Coronary artery (tissue), 2 donors: ENCODE measurements at regions not wholly inside any gene's neighbourhood (a gene's known extent, or its start where the extent isn't known, plus 50 kb on each side); places are given as distances from the start of the nearest gene placed in this dataset.

Source experiments
- DNase-seq: peaks from one replicate; pipeline ENCODE4 v3.0.0-alpha.2; 2017; ENCODE audit warnings: low spot score
- H3K27ac ChIP-seq, 2 donors: fragments of 200-600 bp; sonication (generic); one replicate each; pipeline ENCODE4 v1.5.1; 2016 to 2019
- H3K4me3 ChIP-seq: fragments of 200-600 bp; sonication (generic); 2 replicates; pipeline ENCODE4 v1.5.1; 2016; ENCODE audit warnings: mild to moderate bottlenecking, moderate library complexity
- TF ChIP-seq, protein P1 (sequence below): fragments of 200-600 bp; sonication (generic); IDR thresholded peaks from one replicate; pipeline ENCODE4 v1.5.1; 2019; ENCODE audit warnings: antibody characterized with exemption

DNA sequence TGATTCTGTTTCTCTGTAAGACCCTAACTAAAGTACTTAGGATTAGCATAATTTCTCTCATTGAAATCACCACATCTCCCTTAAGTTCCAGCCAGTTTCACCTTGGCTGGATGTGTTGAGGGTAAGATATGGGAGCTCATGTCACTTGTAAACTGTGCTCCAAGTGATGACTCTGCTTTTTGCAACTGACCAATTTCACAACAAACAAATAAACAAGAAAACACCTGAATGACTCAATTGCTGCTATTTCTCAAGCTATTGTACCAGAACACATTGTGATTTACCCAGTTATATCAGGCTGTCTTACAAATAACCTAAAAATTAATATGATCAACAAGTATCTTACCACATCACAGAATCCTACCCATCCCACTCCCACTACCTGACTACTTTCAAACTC lies 379.1 kb upstream of the KIF2A start:
- no peak overlapping the region for H3K27ac ChIP-seq
- TF ChIP-seq, protein P1, sequence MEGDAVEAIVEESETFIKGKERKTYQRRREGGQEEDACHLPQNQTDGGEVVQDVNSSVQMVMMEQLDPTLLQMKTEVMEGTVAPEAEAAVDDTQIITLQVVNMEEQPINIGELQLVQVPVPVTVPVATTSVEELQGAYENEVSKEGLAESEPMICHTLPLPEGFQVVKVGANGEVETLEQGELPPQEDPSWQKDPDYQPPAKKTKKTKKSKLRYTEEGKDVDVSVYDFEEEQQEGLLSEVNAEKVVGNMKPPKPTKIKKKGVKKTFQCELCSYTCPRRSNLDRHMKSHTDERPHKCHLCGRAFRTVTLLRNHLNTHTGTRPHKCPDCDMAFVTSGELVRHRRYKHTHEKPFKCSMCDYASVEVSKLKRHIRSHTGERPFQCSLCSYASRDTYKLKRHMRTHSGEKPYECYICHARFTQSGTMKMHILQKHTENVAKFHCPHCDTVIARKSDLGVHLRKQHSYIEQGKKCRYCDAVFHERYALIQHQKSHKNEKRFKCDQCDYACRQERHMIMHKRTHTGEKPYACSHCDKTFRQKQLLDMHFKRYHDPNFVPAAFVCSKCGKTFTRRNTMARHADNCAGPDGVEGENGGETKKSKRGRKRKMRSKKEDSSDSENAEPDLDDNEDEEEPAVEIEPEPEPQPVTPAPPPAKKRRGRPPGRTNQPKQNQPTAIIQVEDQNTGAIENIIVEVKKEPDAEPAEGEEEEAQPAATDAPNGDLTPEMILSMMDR = no peak
- no peak overlapping the region for H3K4me3 ChIP-seq
- DNase-seq = no peak

DNA sequence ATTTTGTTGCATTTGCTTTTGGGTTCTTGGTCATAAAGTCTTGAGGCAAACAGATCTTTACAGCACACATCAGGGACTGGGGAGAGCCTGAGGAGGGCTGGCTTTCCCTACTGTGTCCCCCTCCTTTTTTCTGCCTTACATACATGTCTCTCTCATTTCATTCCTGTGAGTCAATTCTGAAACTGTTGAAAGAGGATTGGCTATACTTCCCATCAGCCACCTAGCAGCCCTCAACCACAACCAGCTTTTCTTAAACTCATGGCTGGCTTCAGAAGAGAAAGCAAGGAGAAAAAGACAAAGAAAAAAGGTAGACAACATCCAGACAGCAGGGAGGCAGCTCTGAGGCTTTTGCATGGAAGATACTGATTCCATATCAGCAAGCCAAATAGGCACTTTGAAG lies 374.8 kb upstream of the KIF2A start:
- H3K4me3 ChIP-seq = no peak overlapping the region
- DNase-seq = no peak
- TF ChIP-seq, protein P1 = no peak
- no peak overlapping the region for H3K27ac ChIP-seq

DNA sequence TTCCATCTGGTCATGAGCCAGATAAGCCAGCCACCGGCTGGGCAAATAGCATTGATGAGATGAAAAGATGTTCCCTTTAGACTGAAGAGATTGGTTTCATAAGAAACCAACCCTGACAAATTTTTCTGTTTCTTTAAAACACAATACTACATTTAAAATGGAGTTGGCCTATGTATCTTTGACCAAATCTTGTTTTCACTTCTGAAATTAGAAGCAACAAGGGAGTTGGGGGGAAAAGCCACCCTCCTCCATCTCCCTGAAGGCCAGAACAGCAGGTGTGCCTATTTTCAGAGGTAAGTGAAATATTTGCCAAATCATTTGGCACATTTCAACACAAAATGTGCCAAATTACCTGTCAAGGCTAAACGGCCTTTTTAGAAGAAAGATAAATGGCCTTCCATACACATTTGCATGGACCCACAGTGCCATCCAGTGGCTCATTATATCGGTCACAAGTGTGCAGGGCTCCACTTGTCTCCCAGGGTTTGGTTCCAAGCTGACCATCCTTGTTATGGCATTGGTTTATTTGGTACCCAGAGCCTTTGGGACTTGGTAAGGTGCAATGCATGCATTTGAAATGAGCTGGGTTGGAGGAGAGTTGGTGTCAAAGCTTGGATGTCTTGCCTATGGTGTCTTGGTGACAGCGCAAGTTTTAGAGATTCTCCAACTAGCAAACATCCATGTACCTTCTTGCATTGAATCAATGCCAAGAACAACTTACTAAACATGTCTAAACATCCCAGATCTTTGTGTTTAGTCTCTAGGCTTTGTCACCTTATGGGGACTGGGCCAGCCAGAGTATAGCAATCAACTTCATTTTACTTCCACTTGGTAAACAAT lies 372.0 kb upstream of the KIF2A start:
- Histone ChIP-seq H3K27ac (no peak overlapping the region), H3K4me3 (no peak overlapping the region)
- TF ChIP-seq, protein P1 = peak; percentile 19
- no peak for DNase-seq

DNA sequence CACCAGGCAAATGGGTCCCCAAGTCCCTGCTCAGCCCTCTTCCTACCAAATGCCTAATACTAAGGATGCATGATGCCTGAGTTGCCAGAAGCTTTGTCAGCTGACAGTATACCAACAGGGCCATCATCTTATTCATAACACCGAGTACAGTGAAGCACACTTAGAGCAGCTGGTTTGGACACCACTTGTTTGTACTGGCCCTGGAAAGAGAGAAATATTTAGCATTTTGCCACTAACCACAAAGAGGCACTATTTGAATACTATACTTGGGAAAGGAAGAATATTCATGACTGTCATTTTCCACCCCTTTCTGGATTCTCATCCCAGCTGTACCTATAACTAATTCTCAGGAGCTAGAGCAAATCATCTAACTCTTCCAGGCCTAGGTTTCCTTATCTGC lies 364.4 kb upstream of the KIF2A start:
- TF ChIP-seq, protein P1 = no peak
- no peak overlapping the region for H3K27ac ChIP-seq
- DNase-seq = no peak
- no peak overlapping the region for H3K4me3 ChIP-seq

- Histone ChIP-seq H3K27ac (no peak overlapping the region), H3K4me3 (no peak overlapping the region)
- no peak for DNase-seq
- TF ChIP-seq, protein P1 = no peak
Measured at GRCh38 chr5:61942462-61943049, 363.4 kb upstream of the KIF2A start.

DNA sequence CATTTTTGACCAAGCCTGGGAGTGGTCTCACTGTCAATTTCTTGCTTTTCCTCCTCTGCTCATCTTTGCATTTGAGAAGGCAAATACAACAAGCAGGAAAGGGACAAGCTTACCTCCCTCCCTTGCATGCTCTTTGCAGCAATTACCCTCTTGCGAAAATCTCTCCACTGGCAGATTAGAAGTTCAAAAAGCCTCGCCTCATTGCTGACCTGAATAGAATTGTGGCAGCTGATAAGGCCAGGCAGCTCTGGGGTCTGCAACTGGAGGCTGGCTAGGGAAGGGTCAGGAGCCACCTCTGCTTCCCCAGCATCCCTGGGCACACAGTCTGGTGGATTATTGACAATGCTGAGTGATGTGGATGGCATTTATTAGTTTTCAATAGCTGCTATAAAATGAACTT lies 362.3 kb upstream of the KIF2A start:
- no peak overlapping the region for H3K27ac ChIP-seq
- TF ChIP-seq, protein P1 = no peak
- no peak overlapping the region for H3K4me3 ChIP-seq
- DNase-seq = no peak

DNA sequence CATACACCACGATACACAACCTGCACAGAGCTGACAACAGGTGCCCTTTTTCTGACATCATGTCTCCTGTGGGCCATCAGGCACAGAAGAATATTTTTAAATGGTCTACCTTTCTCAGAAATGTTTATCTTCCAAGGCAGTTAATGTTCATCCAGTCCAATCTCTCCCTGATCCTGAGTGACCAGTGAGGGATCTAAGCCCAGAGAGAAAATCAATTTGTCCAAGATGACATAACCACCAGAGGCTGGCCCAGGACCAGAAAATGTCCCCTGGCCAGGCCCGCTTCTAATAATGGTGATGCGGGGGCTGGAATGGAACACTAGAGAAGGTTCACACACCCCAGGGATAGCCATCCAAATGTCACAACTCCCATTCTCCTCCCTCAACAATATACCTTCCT lies 357.9 kb upstream of the KIF2A start:
- Histone ChIP-seq H3K4me3 (no peak overlapping the region), H3K27ac (no peak overlapping the region)
- no peak for DNase-seq
- TF ChIP-seq, protein P1 = no peak
